PC-9 (cell line): ENCODE measurements at regions not wholly inside any gene's neighbourhood (a gene's known extent, or its start where the extent isn't known, plus 50 kb on each side); places are given as distances from the start of the nearest gene placed in this dataset.

Experiments
- BruUV-seq: library from RNA; stranded (reverse); fragments of 400-500 nt; replicated peaks from 2 replicates; lab custom pipeline; 2021; lab: Mats Ljungman, UMichigan
- CTCF ChIA-PET: fragments of 300-600 bp; sonication (Branson Sonifier 250); formaldehyde crosslinking; loops from one replicate; lab custom pipeline; 2022; ENCODE audit warnings: antibody characterized with exemption; lab: Charles Lee
- POLR2A ChIA-PET: fragments of 300-600 bp; sonication (Branson Sonifier 250); formaldehyde crosslinking; loops from one replicate; lab custom pipeline; 2022; ENCODE audit warnings: antibody characterized with exemption; ENCODE audit not compliant: unreplicated experiment; lab: Charles Lee
- DNase-seq, 2 experiments: peaks; one replicate each; pipeline versions ENCODE4 v3.0.0 to v3.0.0-alpha.2; 2015 to 2022; ENCODE audit warnings: mixed read lengths in 1 of 2
- H2AFZ ChIP-seq: fragments of 200-600 bp; sonication (generic); 2 replicates; pipeline ENCODE4 v1.8.1; 2017; ENCODE audit warnings: antibody characterized with exemption
- H3F3A ChIP-seq: fragments of 200-600 bp; sonication (generic); 2 replicates; pipeline ENCODE4 v1.8.1; 2017; ENCODE audit warnings: antibody characterized with exemption, mild to moderate bottlenecking, low read depth; ENCODE audit not compliant: insufficient read depth
- H3K27ac ChIP-seq: fragments of 200-600 bp; sonication (generic); 2 replicates; pipeline ENCODE4 v1.6.1; 2016; ENCODE audit warnings: mixed run types
- H3K27me3 ChIP-seq: fragments of 200-600 bp; sonication (generic); 2 replicates; pipeline ENCODE4 v1.6.1; 2016; ENCODE audit warnings: low read depth, mixed run types; ENCODE audit not compliant: insufficient read depth
- H3K36me3 ChIP-seq: fragments of 200-600 bp; sonication (generic); 2 replicates; pipeline ENCODE4 v1.6.1; 2016; ENCODE audit warnings: low read depth, mixed run types
- H3K4me1 ChIP-seq: fragments of 200-600 bp; sonication (generic); replicated peaks from 2 replicates; pipeline ENCODE4 v1.6.1; 2016; ENCODE audit warnings: mixed run types; ENCODE audit not compliant: insufficient read depth
- H3K4me2 ChIP-seq: fragments of 200-600 bp; sonication (generic); 2 replicates; pipeline ENCODE4 v1.6.1; 2017; ENCODE audit warnings: mixed run types
- H3K4me3 ChIP-seq: fragments of 200-600 bp; sonication (generic); 2 replicates; pipeline ENCODE4 v1.6.1; 2016; ENCODE audit warnings: mixed run types
- H3K79me2 ChIP-seq: fragments of 200-600 bp; sonication (generic); 2 replicates; pipeline ENCODE4 v1.6.1; 2017; ENCODE audit warnings: low read depth, mixed run types
- H3K9me2 ChIP-seq: fragments of 200-600 bp; sonication (generic); 2 replicates; pipeline ENCODE4 v1.8.1; 2017; ENCODE audit warnings: mild to moderate bottlenecking; ENCODE audit not compliant: insufficient read depth
- H3K9me3 ChIP-seq: fragments of 200-600 bp; sonication (generic); 2 replicates; pipeline ENCODE4 v1.8.1; 2016; ENCODE audit warnings: low read depth; ENCODE audit not compliant: insufficient read depth
- H4K20me1 ChIP-seq: fragments of 200-600 bp; sonication (generic); 2 replicates; pipeline ENCODE4 v1.8.1; 2017; ENCODE audit not compliant: insufficient read depth
- EZH2 ChIP-seq: fragments of 200-600 bp; sonication (generic); IDR thresholded peaks from 2 replicates; pipeline ENCODE4 v1.8.0; 2017; ENCODE audit warnings: antibody characterized with exemption, low read depth
- intact Hi-C: fragments of 100-400 bp; cut with micrococcal nuclease; formaldehyde crosslinking; loops from one replicate; pipeline ENCODE4 v1.10.0; 2022; ENCODE audit not compliant: unreplicated experiment
- TF ChIP-seq, protein P1 (sequence below): fragments of 200-600 bp; sonication (generic); conservative IDR thresholded peaks from 2 replicates; pipeline ENCODE4 v1.6.1; 2017; ENCODE audit warnings: mixed run types, antibody characterized with exemption, mild to moderate bottlenecking, moderate library complexity

DNA sequence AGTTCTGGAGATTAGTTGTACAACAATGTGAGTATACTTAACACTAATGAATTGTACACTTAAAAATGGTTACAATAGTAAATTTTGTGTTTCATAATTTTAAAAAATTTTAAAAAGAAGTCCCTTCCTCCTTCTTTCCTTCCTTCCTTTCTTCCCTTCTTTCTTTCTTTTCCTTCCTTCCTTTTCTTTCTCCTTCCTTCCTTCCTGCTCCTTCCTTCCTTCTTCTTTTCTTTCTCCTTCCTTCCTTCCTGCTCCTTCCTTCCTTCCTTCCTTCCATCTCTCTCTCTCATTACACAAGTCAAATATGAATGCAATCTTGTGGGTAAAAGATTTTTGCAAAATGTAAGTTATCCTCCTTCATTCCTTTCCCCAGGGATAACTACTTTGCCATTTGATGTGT is 97.1 kb upstream of the TBCA start:
- ChIA-PET CTCF (no interaction called here), POLR2A (no interaction called here)
- no peaks in the 10 kb centered on the region for H3K36me3 ChIP-seq
- no TSS peak for BruUV-seq
- no peaks in the 10 kb centered on the region for H3K79me2 ChIP-seq
- H4K20me1 ChIP-seq = no peaks in the 10 kb centered on the region
- H3K9me2 ChIP-seq = no peaks in the 10 kb centered on the region
- no peak overlapping the region for H3K27ac ChIP-seq
- no peaks in the 10 kb centered on the region for H3K9me3 ChIP-seq
- H3K27me3 ChIP-seq = no peaks in the 10 kb centered on the region
- H3K4me2 ChIP-seq = no peak overlapping the region
- no peaks in the 10 kb centered on the region for H3K4me1 ChIP-seq
- intact Hi-C loops = no loop called here
- no peaks in the 10 kb centered on the region for H3F3A ChIP-seq
- DNase-seq = no peak
- no peak overlapping the region for H3K4me3 ChIP-seq
- no peak overlapping the region for H2AFZ ChIP-seq
- TF ChIP-seq, protein P1, sequence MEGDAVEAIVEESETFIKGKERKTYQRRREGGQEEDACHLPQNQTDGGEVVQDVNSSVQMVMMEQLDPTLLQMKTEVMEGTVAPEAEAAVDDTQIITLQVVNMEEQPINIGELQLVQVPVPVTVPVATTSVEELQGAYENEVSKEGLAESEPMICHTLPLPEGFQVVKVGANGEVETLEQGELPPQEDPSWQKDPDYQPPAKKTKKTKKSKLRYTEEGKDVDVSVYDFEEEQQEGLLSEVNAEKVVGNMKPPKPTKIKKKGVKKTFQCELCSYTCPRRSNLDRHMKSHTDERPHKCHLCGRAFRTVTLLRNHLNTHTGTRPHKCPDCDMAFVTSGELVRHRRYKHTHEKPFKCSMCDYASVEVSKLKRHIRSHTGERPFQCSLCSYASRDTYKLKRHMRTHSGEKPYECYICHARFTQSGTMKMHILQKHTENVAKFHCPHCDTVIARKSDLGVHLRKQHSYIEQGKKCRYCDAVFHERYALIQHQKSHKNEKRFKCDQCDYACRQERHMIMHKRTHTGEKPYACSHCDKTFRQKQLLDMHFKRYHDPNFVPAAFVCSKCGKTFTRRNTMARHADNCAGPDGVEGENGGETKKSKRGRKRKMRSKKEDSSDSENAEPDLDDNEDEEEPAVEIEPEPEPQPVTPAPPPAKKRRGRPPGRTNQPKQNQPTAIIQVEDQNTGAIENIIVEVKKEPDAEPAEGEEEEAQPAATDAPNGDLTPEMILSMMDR = no peak
- no peak for TF ChIP-seq EZH2

DNA sequence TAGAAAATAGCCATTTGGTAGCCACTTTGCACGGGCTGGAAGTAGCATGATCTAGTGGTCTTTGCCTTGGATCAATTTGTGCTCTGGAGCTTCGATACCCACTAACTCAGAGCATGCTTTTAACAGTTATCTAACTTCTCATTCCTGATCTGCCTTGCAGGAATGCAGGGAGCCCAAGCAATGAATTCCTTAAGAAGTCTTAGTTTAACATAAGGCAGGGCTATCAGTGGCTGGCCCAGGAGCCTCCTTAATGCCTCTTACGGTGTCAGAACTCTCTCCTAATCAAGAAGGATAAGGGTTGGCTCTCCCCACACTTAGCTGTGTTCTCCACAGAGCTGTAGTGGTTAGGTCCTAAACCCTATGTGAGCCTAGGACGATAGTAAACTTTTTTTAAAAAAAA is 95.8 kb upstream of the TBCA start:
- H3F3A ChIP-seq = no peaks in the 10 kb centered on the region
- no peak for TF ChIP-seq EZH2
- TF ChIP-seq, protein P1 = no peak
- no peak for DNase-seq
- no peak overlapping the region for H3K27ac ChIP-seq
- H2AFZ ChIP-seq = no peak overlapping the region
- no peaks in the 10 kb centered on the region for H4K20me1 ChIP-seq
- no TSS peak for BruUV-seq
- intact Hi-C loops = no loop called here
- H3K4me1 ChIP-seq = no peaks in the 10 kb centered on the region
- no peaks in the 10 kb centered on the region for H3K27me3 ChIP-seq
- ChIA-PET CTCF (no interaction called here), POLR2A (no interaction called here)
- H3K79me2 ChIP-seq = no peaks in the 10 kb centered on the region
- H3K4me3 ChIP-seq = no peak overlapping the region
- no peaks in the 10 kb centered on the region for H3K36me3 ChIP-seq
- H3K9me2 ChIP-seq = no peaks in the 10 kb centered on the region
- H3K9me3 ChIP-seq = no peaks in the 10 kb centered on the region
- no peak overlapping the region for H3K4me2 ChIP-seq

DNA sequence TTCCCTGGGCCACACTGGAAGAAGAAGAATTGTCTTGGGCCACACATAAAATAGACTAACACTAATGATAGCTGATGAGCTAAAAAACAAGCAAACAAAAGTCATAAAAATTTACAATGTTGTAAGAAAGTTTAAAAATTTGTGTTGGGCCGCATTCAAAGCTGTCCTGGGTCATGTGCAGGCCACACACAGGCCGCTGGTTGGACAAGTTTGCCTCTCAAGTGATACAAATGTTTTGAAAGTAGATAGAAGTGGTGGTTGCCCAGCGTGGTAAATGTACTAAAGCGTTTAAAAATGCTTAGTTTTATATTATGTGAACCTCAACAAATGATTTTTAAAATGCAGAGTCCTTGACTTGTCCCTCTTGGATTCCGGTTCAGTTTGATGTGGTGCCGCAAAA is 94.9 kb upstream of the TBCA start:
- Histone ChIP-seq H3K27me3 (no peaks in the 10 kb centered on the region), H3K36me3 (no peaks in the 10 kb centered on the region), H3K4me1 (no peaks in the 10 kb centered on the region), H3K79me2 (no peaks in the 10 kb centered on the region), H2AFZ (no peak overlapping the region), H3K27ac (no peak overlapping the region), H3K9me3 (no peaks in the 10 kb centered on the region), H3K4me2 (no peak overlapping the region), H3K9me2 (no peaks in the 10 kb centered on the region), H3K4me3 (no peak overlapping the region), H4K20me1 (no peaks in the 10 kb centered on the region), H3F3A (no peaks in the 10 kb centered on the region)
- intact Hi-C loops = no loop called here
- BruUV-seq = no TSS peak
- ChIA-PET CTCF (no interaction called here), POLR2A (no interaction called here)
- no peak for DNase-seq
- TF ChIP-seq, protein P1 = no peak
- no peak for TF ChIP-seq EZH2
